ENCODE measurements at regions not wholly inside any gene's neighbourhood (a gene's known extent, or its start where the extent isn't known, plus 50 kb on each side); places are given as distances from the start of the nearest gene placed in this dataset.

DNA sequence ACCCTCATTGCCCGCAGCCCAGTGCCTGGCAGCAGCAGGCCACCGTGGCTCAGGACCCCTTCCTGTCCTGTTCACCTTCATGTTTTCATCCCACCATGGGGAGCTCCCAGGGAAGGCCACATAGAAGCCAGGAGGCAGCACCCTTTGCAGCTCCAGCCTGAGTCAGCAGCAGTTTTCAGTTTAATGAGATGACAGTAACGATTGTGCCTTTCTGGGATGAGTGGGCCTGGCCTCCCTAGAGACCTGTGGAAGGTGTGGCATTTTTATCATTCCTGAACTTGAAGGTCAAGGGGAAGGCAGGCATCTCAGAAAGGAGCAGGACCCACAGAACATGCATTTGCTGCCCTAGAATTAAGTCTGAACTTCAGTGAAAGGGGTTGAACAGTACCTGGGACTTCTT is 532.8 kb downstream of the FUT8 start:
- Mint-ChIP-seq H3K27me3 (ENCODE audit: insufficient read depth, unreplicated experiment) (peaks cover 15% of the 10 kb centered on the region), H3K4me1 (ENCODE audit: insufficient read depth, unreplicated experiment) (peaks cover 6% of the 10 kb centered on the region), H3K27ac (ENCODE audit: low read depth, unreplicated experiment) (no peak overlapping the region), H3K4me3 (ENCODE audit: unreplicated experiment) (no peak overlapping the region), H3K9me3 (ENCODE audit: unreplicated experiment) (no peaks in the 10 kb centered on the region), H3K36me3 (ENCODE audit: insufficient read depth, unreplicated experiment) (no peaks in the 10 kb centered on the region)
- POLR2A ChIA-PET: no interaction called here
- DNase-seq (ENCODE audit: unreplicated experiment): no peak
- no TSS peak for BruUV-seq (replicated peaks)
- intact Hi-C loops (cut with micrococcal nuclease): no loop called here
- TF ChIP-seq CTCF (IDR thresholded peaks at IDR 0.05; ENCODE audit: unreplicated experiment): no peak
- CTCF ChIA-PET: interaction anchor here (1.0 to 1.3 kb wide), 2 partner anchors 14 to 530 kb away, joined by 3 to 9 read pairs; no protein-coding TSS in a partner anchor

- no TSS peak for BruUV-seq (replicated peaks)
- DNase-seq (ENCODE audit: unreplicated experiment): no peak
- H3K27me3 Mint-ChIP-seq (ENCODE audit: insufficient read depth, unreplicated experiment): peaks cover 15% of the 10 kb centered on the region
- no peak overlapping the region for H3K27ac Mint-ChIP-seq (ENCODE audit: low read depth, unreplicated experiment)
- TF ChIP-seq CTCF (IDR thresholded peaks at IDR 0.05; ENCODE audit: unreplicated experiment): no peak
- H3K4me1 Mint-ChIP-seq (ENCODE audit: insufficient read depth, unreplicated experiment): peaks cover 7% of the 10 kb centered on the region
- intact Hi-C loops (cut with micrococcal nuclease): no loop called here
- POLR2A ChIA-PET: no interaction called here
- H3K36me3 Mint-ChIP-seq (ENCODE audit: insufficient read depth, unreplicated experiment): no peaks in the 10 kb centered on the region
- H3K4me3 Mint-ChIP-seq (ENCODE audit: unreplicated experiment): no peak overlapping the region
- CTCF ChIA-PET: interaction anchor here (0.6 to 1.3 kb wide), 3 partner anchors 10 to 14 kb away, joined by 3 to 9 read pairs (median 5); no protein-coding TSS in a partner anchor
- H3K9me3 Mint-ChIP-seq (ENCODE audit: unreplicated experiment): no peaks in the 10 kb centered on the region
Measured at GRCh38 chr14:65946494-65946893, 534.0 kb downstream of the FUT8 start.

- no peak overlapping the region for H3K4me3 Mint-ChIP-seq (ENCODE audit: unreplicated experiment)
- no peaks in the 10 kb centered on the region for H3K9me3 Mint-ChIP-seq (ENCODE audit: unreplicated experiment)
Measured at GRCh38 chr14:65948302-65948701, 535.8 kb downstream of the FUT8 start.

More at GRCh38 chr14:65948302-65948701, 535.8 kb downstream of the FUT8 start:
- DNase-seq (ENCODE audit: unreplicated experiment): no peak
- ChIA-PET POLR2A (interaction anchor here (0.6 kb wide), 1 partner anchor 846 kb away, joined by 3 read pairs; the partner anchor contains the start of gene MAX), CTCF (interaction anchor here (4.0 kb wide), 1 partner anchor 11 kb away, joined by 52 read pairs; no protein-coding TSS in a partner anchor)
- intact Hi-C loops (cut with micrococcal nuclease): no loop called here
- Mint-ChIP-seq H3K27me3 (ENCODE audit: insufficient read depth, unreplicated experiment) (peaks cover 15% of the 10 kb centered on the region), H3K36me3 (ENCODE audit: insufficient read depth, unreplicated experiment) (no peaks in the 10 kb centered on the region), H3K4me1 (ENCODE audit: insufficient read depth, unreplicated experiment) (peaks cover 7% of the 10 kb centered on the region), H3K27ac (ENCODE audit: low read depth, unreplicated experiment) (no peak overlapping the region)
- no peak for TF ChIP-seq CTCF (IDR thresholded peaks at IDR 0.05; ENCODE audit: unreplicated experiment)
- no TSS peak for BruUV-seq (replicated peaks)

Data from MCF 10A (cell line).